ENCODE measurements at regions not wholly inside any gene's neighbourhood (a gene's known extent, or its start where the extent isn't known, plus 50 kb on each side); places are given as distances from the start of the nearest gene placed in this dataset.

GRCh38 chr12:67726868-67727267, 78.3 kb downstream of the DYRK2 start:
- intact Hi-C loops (cut with DNase I): no loop called here
- H3K27me3 ChIP-seq: no peaks in the 10 kb centered on the region
- H3K27ac ChIP-seq: no peak overlapping the region
- H3K4me3 ChIP-seq: no peak overlapping the region
- TF ChIP-seq EP300 (IDR thresholded peaks at IDR 0.05): no peak
- no peak for TF ChIP-seq CTCF (IDR thresholded peaks at IDR 0.05)
- TF ChIP-seq POLR2A (IDR thresholded peaks at IDR 0.05): no peak
- H3K9me3 ChIP-seq: no peaks in the 10 kb centered on the region
- DNase-seq: no peak
- no peaks in the 10 kb centered on the region for H3K4me1 ChIP-seq (ENCODE audit: insufficient read depth)
- WGBS, 3 donors: 79 to 93% (median 87%) methylated on average over 3 of the region's 3 CpGs
- H3K36me3 ChIP-seq: no peaks in the 10 kb centered on the region

- Histone ChIP-seq H3K9me3 (no peaks in the 10 kb centered on the region), H3K4me1 (ENCODE audit: insufficient read depth) (no peaks in the 10 kb centered on the region), H3K27ac (no peak overlapping the region), H3K27me3 (no peaks in the 10 kb centered on the region), H3K36me3 (no peaks in the 10 kb centered on the region), H3K4me3 (no peak overlapping the region)
- no peak for DNase-seq
- intact Hi-C loops (cut with DNase I): no loop called here
- no peak for TF ChIP-seq EP300 (IDR thresholded peaks at IDR 0.05)
- 22 to 37% (median 34%) methylated on average over 6 of the region's 6 CpGs for WGBS, 3 donors
Observed at GRCh38 chr12:67727702-67728666, 79.4 kb downstream of the DYRK2 start.

- 96 to 97% (median 97%) methylated on average over 4 of the region's 4 CpGs for WGBS, 3 donors
Observed at GRCh38 chr12:67732857-67733256, 84.3 kb downstream of the DYRK2 start.

GRCh38 chr12:67735868-67736267, 87.3 kb downstream of the DYRK2 start:
- WGBS, 3 donors: 78 to 89% (median 80%) methylated on average over 4 of the region's 4 CpGs
- no peak for DNase-seq
- Histone ChIP-seq H3K4me1 (ENCODE audit: insufficient read depth) (no peaks in the 10 kb centered on the region), H3K36me3 (no peaks in the 10 kb centered on the region), H3K27me3 (no peaks in the 10 kb centered on the region), H3K27ac (no peak overlapping the region), H3K9me3 (no peaks in the 10 kb centered on the region), H3K4me3 (no peak overlapping the region)
- TF ChIP-seq POLR2A (IDR thresholded peaks at IDR 0.05) (no peak), EP300 (IDR thresholded peaks at IDR 0.05) (no peak), CTCF (IDR thresholded peaks at IDR 0.05) (no peak)
- intact Hi-C loops (cut with DNase I): no loop called here

More at GRCh38 chr12:67732857-67733256, 84.3 kb downstream of the DYRK2 start:
- Histone ChIP-seq H3K36me3 (no peaks in the 10 kb centered on the region), H3K4me3 (no peak overlapping the region), H3K4me1 (ENCODE audit: insufficient read depth) (no peaks in the 10 kb centered on the region), H3K9me3 (no peaks in the 10 kb centered on the region), H3K27me3 (no peaks in the 10 kb centered on the region), H3K27ac (no peak overlapping the region)
- no peak for TF ChIP-seq CTCF (IDR thresholded peaks at IDR 0.05)
- no peak for DNase-seq
- intact Hi-C loops (cut with DNase I): no loop called here

- Histone ChIP-seq H3K27ac (no peak overlapping the region), H3K4me1 (ENCODE audit: insufficient read depth) (no peaks in the 10 kb centered on the region), H3K4me3 (no peak overlapping the region), H3K9me3 (no peaks in the 10 kb centered on the region), H3K36me3 (no peaks in the 10 kb centered on the region), H3K27me3 (no peaks in the 10 kb centered on the region)
- intact Hi-C loops (cut with DNase I): no loop called here
- DNase-seq: no peak
- no peak for TF ChIP-seq POLR2A (IDR thresholded peaks at IDR 0.05)
- TF ChIP-seq CTCF (IDR thresholded peaks at IDR 0.05): no peak
- no peak for TF ChIP-seq EP300 (IDR thresholded peaks at IDR 0.05)
- 77 to 93% (median 90%) methylated on average over 1 of the region's 1 CpG for WGBS, 3 donors
Observed at GRCh38 chr12:67740711-67741110, 92.2 kb downstream of the DYRK2 start.

Data from ovary (tissue), 7 donors.